ENCODE measurements at regions not wholly inside any gene's neighbourhood (a gene's known extent, or its start where the extent isn't known, plus 50 kb on each side); places are given as distances from the start of the nearest gene placed in this dataset.

GRCh38 chr10:52653263-52653909 is 119.2 kb downstream of the MBL2 start:
- DNase-seq: no peak

- DNase-seq: no peak
These were observed 118.4 kb downstream of the MBL2 start for GRCh38 chr10:52654201-52654600.

- DNase-seq: no peak
These were observed 114.5 kb downstream of the MBL2 start for GRCh38 chr10:52658112-52658511.

DNA sequence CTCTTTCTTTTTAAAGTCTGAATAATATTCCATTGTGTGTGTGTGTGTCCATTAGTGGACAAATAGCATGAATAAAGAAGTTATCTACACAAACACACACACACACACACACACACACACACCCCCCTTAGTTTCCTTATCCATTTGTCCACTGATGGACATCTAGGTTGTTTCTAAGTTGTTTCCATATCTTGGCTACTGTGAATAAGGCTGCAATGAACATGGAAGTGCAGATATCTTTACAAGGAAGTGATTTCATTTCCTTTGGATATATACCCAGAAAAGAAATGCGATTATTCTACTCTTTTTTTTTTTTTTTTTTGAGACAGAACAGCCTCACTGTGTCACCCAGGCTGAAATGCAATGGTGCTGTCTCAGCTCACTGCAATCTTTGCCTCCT is 113.5 kb downstream of the MBL2 start:
- DNase-seq: no peak

DNA sequence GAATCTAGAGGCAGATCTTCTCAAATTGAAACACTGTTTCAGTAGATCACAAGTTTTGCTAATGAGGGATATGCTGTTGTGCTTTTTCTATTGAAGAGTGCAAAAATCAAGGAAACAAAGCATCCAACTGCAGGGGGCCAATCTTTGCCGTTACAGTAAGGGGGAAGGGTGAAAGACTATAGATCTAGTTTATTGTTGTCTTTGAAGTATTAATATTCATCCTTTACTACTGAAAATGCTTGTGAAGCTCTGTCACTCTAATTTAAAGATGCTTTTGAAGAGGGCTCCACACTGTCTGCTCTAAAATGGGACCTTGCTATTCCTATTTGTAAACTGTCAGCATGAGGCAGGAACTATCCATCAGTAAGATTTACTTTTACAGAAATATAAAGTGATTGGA is 110.3 kb downstream of the MBL2 start:
- DNase-seq: no peak

DNA sequence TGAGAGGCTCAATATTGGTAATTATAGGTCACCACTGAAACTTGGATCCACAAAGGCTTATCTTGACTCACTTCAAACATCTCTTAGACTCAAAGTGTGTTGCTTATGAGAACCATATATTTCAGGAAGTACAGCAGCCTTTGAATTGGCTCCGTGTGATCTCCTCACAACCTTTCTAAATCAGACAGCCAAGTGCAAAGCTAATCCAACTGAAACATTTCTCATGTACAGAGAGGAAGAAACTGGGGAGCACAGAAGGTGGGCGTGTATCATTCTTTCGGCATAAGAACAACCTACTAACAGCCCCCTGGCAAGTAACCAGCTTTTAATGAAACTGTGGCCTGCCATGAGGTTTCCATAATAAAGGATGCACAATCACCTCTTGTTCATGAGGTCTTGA is 109.4 kb downstream of the MBL2 start:
- no peak for DNase-seq

DNA sequence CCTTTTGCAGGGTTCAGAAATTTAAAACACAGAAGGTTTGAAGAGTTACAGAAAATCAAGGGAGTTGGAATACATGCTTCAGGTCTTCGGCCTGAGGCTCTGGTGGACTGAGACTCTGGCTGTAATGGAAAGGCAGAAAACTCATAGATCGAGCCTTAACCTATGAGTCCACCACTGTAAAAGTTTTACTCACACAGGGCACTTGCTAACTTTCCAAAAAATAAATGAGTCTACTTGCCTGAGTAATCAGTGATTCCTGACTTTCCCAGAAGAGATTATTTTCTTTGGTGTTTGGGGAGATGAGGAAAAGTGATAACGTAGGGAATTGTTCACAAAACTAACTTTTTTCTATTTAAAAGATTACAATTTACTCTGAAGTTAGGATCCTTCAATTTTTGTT is 108.0 kb downstream of the MBL2 start:
- no peak for DNase-seq

- DNase-seq: no peak
These were observed 106.8 kb downstream of the MBL2 start for GRCh38 chr10:52665821-52666220.

DNA sequence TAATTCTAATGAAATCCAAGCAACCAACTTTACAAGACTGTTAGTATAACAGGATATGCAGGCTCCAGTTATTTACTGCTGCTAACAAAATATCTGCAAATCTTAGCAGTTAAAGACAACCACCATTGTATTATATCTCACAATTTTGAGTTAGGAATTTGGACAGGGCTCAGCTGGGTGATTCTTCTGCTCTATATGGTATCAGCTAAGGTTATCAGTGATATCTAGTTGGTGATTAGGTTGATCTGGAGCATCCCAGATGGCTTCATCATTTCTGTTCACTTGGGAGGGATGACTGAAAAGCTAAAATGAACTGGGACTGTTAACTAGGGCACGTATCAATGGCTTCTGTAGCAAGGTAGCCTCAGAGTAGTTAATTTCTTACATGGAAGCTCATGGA is 105.7 kb downstream of the MBL2 start:
- DNase-seq: no peak

GRCh38 chr10:52668024-52668423 is 104.6 kb downstream of the MBL2 start:
- DNase-seq: no peak

- DNase-seq: no peak
These were observed 99.7 kb downstream of the MBL2 start for GRCh38 chr10:52672880-52673279.

- DNase-seq: no peak
These were observed 99.1 kb downstream of the MBL2 start for GRCh38 chr10:52673468-52673867.

- DNase-seq: no peak
These were observed 98.1 kb downstream of the MBL2 start for GRCh38 chr10:52674474-52674873.

- DNase-seq: no peak
These were observed 95.5 kb downstream of the MBL2 start for GRCh38 chr10:52677086-52677485.

DNA sequence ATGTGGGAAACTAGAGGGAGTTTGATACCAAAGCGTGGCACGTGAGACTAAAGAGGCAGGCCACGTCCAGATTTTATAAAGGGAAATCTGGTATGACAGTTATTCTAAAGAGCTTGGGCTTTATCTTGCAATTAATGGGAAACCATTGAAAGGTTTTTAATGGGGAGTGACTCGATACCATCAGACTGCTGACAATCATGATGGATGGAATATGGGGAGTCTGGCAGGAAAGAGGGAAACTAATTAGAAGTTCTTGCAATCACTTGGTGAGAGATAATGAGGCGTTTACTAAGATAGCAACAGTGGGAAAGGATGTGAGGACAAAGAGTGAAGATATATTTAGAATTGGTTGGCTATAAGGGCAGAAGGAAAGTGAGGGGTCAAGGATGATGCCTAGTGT is 94.0 kb downstream of the MBL2 start:
- no peak for DNase-seq

DNA sequence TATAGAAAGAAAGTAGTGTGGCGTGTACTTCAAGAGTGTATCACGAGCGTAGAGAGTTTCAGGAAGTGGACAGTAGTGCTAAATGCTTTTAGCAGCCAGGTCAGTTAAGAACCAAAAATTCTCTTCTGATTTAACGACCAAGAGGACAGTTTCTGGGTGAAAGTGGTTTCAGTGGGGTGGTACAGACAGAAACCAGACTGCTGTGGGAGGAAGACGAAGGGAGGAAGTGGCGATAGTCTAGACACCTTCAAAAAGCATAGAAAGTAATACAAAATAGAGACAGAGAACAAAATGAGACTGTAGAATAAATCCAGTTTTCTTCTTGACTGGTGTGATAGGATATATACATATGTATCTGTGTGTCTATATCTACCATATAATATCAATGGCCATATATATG is 93.5 kb downstream of the MBL2 start:
- no peak for DNase-seq

- no peak for DNase-seq
These were observed 89.8 kb downstream of the MBL2 start for GRCh38 chr10:52682766-52683165.

DNA sequence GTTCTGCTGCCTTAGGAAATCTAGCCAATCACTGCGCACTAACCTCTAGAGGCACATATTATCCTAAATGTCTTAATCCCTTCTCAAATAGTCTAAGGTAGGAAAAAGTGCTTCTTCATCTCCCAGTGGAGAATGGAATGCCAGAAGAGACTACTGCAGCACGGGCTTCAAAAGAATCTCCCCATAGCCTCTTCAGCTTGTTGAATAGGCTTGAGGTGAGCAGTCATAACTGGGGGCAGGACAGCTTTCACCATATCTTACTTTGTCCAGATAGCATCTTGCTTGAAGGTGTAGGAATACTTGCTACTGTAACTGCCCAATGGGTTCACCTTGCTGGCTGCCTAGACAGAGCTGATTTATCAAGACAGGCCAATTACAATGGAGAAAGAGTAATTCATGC is 88.8 kb downstream of the MBL2 start:
- DNase-seq: no peak

- DNase-seq: no peak
These were observed 83.7 kb downstream of the MBL2 start for GRCh38 chr10:52688899-52689298.

DNA sequence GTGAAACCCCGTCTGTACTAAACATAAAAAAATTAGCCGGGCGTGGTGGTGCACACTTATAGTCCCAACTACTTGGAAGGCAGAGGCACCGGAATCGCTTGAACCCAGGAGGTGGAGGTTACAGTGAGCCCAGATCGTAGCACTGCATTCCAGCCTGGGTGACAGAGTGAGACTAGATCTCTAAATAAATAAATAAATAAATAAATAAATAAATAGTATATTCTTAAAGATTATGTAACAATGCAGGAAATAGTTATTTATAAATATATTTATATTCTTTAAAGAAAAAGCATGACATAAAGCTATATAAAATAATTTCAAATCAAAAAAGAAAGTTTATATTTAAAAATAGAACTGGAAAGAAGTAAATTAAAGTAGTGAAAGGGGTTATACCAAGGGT is 76.4 kb downstream of the MBL2 start:
- DNase-seq: no peak

GRCh38 chr10:52701647-52702046 is 70.9 kb downstream of the MBL2 start:
- no peak for DNase-seq

DNA sequence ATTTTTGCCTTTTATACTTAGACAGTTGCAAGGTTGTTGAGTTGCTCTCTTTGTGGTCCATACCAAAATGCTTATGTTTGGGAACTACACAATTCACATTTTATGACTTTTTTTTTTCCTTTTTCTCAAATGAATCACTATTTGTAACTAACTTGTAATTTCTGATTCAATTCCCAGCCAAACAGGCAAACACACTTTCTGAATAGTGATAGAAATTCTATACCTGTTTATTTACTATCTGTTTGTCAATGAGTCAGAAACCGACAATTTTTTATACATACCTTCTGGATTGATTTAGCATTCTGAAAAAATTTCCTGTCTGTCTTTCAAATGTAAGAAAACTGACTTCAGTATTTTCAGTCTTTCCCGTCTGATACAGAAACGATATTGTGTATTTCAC is 69.1 kb downstream of the MBL2 start:
- DNase-seq: no peak

- no peak for DNase-seq
These were observed 68.7 kb downstream of the MBL2 start for GRCh38 chr10:52703898-52704297.

DNA sequence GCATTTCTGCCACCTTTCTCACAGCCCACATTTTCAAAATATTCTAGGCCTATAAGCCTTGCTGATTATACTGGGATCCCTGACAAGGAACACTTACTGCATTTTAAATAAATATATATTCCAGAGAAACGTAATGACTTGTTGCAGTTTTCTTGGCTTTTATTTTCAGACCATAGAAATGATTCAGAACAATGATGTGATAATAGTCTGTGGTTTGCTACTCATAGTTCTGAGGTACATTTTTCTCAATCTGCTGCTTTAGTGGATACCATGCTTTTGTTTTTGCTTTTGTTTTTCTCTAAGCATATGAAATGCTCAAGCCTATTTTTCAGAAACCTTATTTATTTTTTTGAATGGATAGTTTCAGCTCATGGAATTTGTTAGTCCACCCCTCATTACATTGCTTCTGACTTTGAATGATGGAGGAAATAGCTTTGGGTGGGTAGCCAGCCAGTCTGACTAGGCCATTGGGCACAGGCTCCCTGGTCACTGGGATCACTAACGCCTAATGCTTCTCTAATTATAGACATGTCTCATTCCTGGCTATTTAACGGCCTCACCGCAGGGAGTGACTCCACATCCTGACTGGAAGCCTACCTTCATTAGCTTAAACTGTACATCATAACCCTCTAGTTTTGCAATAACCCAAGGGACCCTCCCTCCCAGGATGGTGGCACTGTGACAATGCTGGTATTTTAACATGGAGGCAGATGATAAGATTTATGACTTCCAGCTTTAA is 66.1 kb downstream of the MBL2 start:
- DNase-seq: no peak
